ENCODE measurements at regions not wholly inside any gene's neighbourhood (a gene's known extent, or its start where the extent isn't known, plus 50 kb on each side); places are given as distances from the start of the nearest gene placed in this dataset.
"Not testable (repeated sequence)": the region's sequence is repeated elsewhere in the genome, so short reads cannot be mapped to it uniquely, and the experiment has no call there.

- DNase-seq (ENCODE audit: low read depth in 4 of 4, low spot score in 1 of 4) = no peak
Observed at GRCh38 chr9:90979639-90980038, 178.0 kb downstream of the SYK start.

- DNase-seq (ENCODE audit: low read depth in 4 of 4, low spot score in 1 of 4) = no peak
Observed at GRCh38 chr9:90981726-90982125, 180.1 kb downstream of the SYK start.

GRCh38 chr9:90983394-90983793, 181.8 kb downstream of the SYK start:
- DNase-seq (ENCODE audit: low read depth in 4 of 4, low spot score in 1 of 4) = no peak

GRCh38 chr9:90985631-90986030, 184.0 kb downstream of the SYK start:
- no peak for DNase-seq (ENCODE audit: low read depth in 4 of 4, low spot score in 1 of 4)

GRCh38 chr9:90986161-90986560, 184.5 kb downstream of the SYK start:
- DNase-seq (ENCODE audit: low read depth in 4 of 4, low spot score in 1 of 4) = no peak

GRCh38 chr9:90987566-90987965, 185.9 kb downstream of the SYK start:
- DNase-seq (ENCODE audit: low read depth in 4 of 4, low spot score in 1 of 4) = no peak

- DNase-seq (ENCODE audit: low read depth in 4 of 4, low spot score in 1 of 4) = no peak
Observed at GRCh38 chr9:90988318-90988717, 186.7 kb downstream of the SYK start.

GRCh38 chr9:90991953-90992352, 190.3 kb downstream of the SYK start:
- DNase-seq (ENCODE audit: low read depth in 4 of 4, low spot score in 1 of 4) = no peak

GRCh38 chr9:90995516-90995915, 193.9 kb downstream of the SYK start:
- no peak for DNase-seq (ENCODE audit: low read depth in 4 of 4, low spot score in 1 of 4)

GRCh38 chr9:90996154-90997065, 194.8 kb downstream of the SYK start:
- no peak for DNase-seq (ENCODE audit: low read depth in 4 of 4, low spot score in 1 of 4)

- DNase-seq (ENCODE audit: low read depth in 4 of 4, low spot score in 1 of 4) = no peak
Observed at GRCh38 chr9:90998573-90998972, 197.0 kb downstream of the SYK start.

- DNase-seq (ENCODE audit: low read depth in 4 of 4, low spot score in 1 of 4) = no peak
Observed at GRCh38 chr9:90999425-91000397, 198.1 kb downstream of the SYK start.

- peak in 1 of 4 experiments; percentile 1 for DNase-seq (ENCODE audit: low read depth in 4 of 4, low spot score in 1 of 4)
Observed at GRCh38 chr9:91001146-91001611, 199.6 kb downstream of the SYK start.

GRCh38 chr9:91004484-91004883, 202.9 kb downstream of the SYK start:
- no peak for DNase-seq (ENCODE audit: low read depth in 4 of 4, low spot score in 1 of 4)

GRCh38 chr9:91004992-91005391, 203.4 kb downstream of the SYK start:
- DNase-seq (ENCODE audit: low read depth in 4 of 4, low spot score in 1 of 4) = no peak

- no peak for DNase-seq (ENCODE audit: low read depth in 4 of 4, low spot score in 1 of 4)
Observed at GRCh38 chr9:91006046-91006445, 204.4 kb downstream of the SYK start.

- DNase-seq (ENCODE audit: low read depth in 4 of 4, low spot score in 1 of 4) = no peak
Observed at GRCh38 chr9:91008568-91008967, 206.9 kb downstream of the SYK start.

GRCh38 chr9:91011891-91012290, 210.3 kb downstream of the SYK start:
- no peak for DNase-seq (ENCODE audit: low read depth in 4 of 4, low spot score in 1 of 4)

GRCh38 chr9:91012933-91013841, 211.6 kb downstream of the SYK start:
- DNase-seq (ENCODE audit: low read depth in 4 of 4, low spot score in 1 of 4) = no peak

- no peak for DNase-seq (ENCODE audit: low read depth in 4 of 4, low spot score in 1 of 4)
Observed at GRCh38 chr9:91017245-91017644, 215.6 kb downstream of the SYK start.

- DNase-seq (ENCODE audit: low read depth in 4 of 4, low spot score in 1 of 4) = not testable (repeated sequence)
Observed at GRCh38 chr9:91019871-91020270, 218.3 kb downstream of the SYK start.
